Occipital lobe (tissue), 1 donor: ENCODE measurements at regions not wholly inside any gene's neighbourhood (a gene's known extent, or its start where the extent isn't known, plus 50 kb on each side); places are given as distances from the start of the nearest gene placed in this dataset.
"Not testable (repeated sequence)": the region's sequence is repeated elsewhere in the genome, so short reads cannot be mapped to it uniquely, and the experiment has no call there.

Source experiments
- DNase-seq: peaks from one replicate; lab custom pipeline; 2025; lab: John Stamatoyannopoulos, UW

- DNase-seq, result no peak
Observed at GRCh38 chr5:164094291-164094690, 588.9 kb downstream of the MAT2B start.

- DNase-seq, result no peak
Observed at GRCh38 chr5:164097749-164098148, 592.3 kb downstream of the MAT2B start.

GRCh38 chr5:164098531-164098930, 593.1 kb downstream of the MAT2B start:
- DNase-seq, result no peak

- DNase-seq, result no peak
Observed at GRCh38 chr5:164098979-164099378, 593.6 kb downstream of the MAT2B start.

- no peak for DNase-seq
Observed at GRCh38 chr5:164115420-164115819, 610.0 kb downstream of the MAT2B start.

GRCh38 chr5:164119806-164120447, 614.5 kb downstream of the MAT2B start:
- DNase-seq, result no peak

GRCh38 chr5:164127527-164127926, 622.1 kb downstream of the MAT2B start:
- no peak for DNase-seq

GRCh38 chr5:164132358-164132757, 626.9 kb downstream of the MAT2B start:
- no peak for DNase-seq

- no peak for DNase-seq
Observed at GRCh38 chr5:164137095-164137494, 631.7 kb downstream of the MAT2B start.

GRCh38 chr5:164139423-164139822, 634.0 kb downstream of the MAT2B start:
- DNase-seq, result no peak

GRCh38 chr5:164145458-164145857, 640.0 kb downstream of the MAT2B start:
- DNase-seq, result no peak

- no peak for DNase-seq
Observed at GRCh38 chr5:164146223-164146622, 640.8 kb downstream of the MAT2B start.

GRCh38 chr5:164148292-164148691, 642.9 kb downstream of the MAT2B start:
- no peak for DNase-seq

- DNase-seq, result not testable (repeated sequence)
Observed at GRCh38 chr5:164152539-164152938, 647.1 kb downstream of the MAT2B start.

- no peak for DNase-seq
Observed at GRCh38 chr5:164153469-164154172, 648.2 kb downstream of the MAT2B start.

GRCh38 chr5:164170814-164171213, 665.4 kb downstream of the MAT2B start:
- DNase-seq, result no peak

- DNase-seq, result no peak
Observed at GRCh38 chr5:164175083-164175482, 669.7 kb downstream of the MAT2B start.

- DNase-seq, result no peak
Observed at GRCh38 chr5:164179406-164179805, 674.0 kb downstream of the MAT2B start.

- no peak for DNase-seq
Observed at GRCh38 chr5:164181604-164182003, 676.2 kb downstream of the MAT2B start.

GRCh38 chr5:164184158-164184557, 678.7 kb downstream of the MAT2B start:
- DNase-seq, result peak; percentile 9

- no peak for DNase-seq
Observed at GRCh38 chr5:164185000-164185399, 679.6 kb downstream of the MAT2B start.

GRCh38 chr5:164186550-164186949, 681.1 kb downstream of the MAT2B start:
- DNase-seq, result no peak

GRCh38 chr5:164187785-164188184, 682.4 kb downstream of the MAT2B start:
- DNase-seq, result no peak
